COR-L47 (cell line): ENCODE measurements at regions not wholly inside any gene's neighbourhood (a gene's known extent, or its start where the extent isn't known, plus 50 kb on each side); places are given as distances from the start of the nearest gene placed in this dataset.
A peak's percentile ranks its signal among the peaks of the same experiment; 100 is the strongest.
"Not testable (repeated sequence)": the region's sequence is repeated elsewhere in the genome, so short reads cannot be mapped to it uniquely, and the experiment has no call there.

Experiments
- DNase-seq: peaks from one replicate; lab custom pipeline; 2025; lab: John Stamatoyannopoulos, UW

DNA sequence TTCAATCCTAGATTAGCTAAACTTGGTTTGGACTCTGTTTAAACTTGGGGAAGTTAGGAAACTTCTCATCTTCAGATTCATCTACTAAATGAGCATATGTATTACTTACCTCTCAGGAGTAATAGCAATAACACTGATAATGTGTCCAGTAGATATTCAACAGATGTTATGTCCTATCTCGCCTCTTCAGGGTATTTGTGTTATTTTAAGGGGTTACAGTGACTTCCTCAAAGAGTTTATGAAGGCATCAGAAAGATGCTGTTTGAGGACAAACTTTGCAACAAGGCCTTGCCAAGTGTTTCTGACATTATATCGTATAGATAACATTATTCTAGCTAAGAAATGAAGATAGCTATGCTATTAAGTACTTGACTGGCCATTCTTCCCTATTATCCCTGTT lies 522.3 kb downstream of the IGSF11 start:
- DNase-seq, result no peak

DNA sequence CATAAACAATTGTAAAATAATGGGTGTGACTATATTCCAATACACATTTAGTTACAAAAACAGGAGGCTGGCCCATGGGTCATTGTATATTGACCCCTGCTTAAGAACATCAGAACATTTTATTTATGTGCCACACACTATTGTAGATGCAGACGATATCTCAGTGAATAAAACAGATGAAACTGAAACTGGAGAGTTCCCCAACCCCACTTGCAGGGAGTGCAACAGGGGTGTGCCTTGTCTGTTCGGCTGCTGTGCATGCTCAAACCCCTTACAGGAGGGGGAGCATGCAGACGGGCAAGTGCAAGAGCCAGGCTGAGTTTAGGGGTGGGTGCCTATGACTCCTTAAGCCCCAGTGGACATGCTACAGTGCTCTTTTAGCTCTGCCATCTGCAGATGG lies 509.6 kb downstream of the IGSF11 start:
- DNase-seq, result no peak

DNA sequence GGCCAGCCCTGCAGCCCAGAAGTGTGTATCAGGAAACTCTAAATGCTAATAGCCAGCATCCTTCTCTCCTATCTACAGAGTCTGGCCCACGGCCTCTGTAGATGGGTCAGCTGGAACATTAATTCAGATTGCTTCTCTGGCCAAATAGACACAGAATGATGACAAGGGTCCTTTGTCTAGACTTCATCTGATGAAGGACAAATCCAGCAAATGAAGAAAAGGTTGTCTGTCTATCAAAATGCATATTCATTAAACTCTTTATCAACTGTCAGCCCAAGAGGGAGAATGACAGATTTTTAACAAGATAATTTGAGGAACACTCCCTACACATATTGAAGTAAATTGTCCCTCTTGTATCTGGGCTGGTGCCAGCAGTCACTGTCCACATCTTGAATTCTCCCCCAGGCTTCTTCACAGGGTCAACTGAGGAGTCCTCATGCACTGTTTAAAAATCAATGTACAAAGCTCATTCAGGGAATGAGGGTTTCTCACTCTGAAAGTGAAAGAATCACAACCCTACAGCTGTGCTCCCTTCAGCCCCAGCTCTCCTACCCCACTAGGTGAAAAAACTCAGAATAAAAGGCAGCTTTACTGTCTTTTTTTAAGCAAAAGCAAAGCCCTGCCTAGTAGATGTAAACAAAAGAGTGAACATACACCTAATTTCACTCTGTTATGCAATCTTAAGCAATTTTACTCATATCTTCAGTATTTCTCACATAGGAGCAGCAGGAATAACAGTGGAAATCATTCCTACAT lies 507.7 kb downstream of the IGSF11 start:
- DNase-seq, result no peak

DNA sequence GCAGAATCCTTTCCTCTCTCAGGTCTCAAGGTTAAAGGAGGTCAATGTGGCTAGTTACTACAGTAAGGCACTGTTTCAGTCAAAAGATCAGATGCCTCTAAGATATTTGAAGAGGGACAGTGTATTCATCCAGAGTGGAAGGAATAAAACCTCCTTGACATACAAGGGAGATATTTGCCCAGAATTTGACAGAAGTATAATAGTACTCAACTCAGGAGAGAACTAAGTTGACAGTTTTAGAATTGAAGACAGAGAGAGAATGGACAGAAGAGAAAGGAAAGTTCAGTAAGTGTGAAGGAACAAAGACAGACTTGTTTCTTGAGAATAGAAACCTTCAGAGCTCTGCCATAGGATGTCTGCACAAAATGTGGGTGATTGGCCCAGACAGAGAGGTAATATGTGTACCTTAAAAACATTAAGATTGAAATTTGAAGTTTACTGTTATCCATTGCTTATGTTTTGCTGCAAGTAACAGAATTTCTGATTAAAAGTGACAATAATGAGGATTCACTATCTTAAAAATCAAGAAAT lies 507.1 kb downstream of the IGSF11 start:
- no peak for DNase-seq

DNA sequence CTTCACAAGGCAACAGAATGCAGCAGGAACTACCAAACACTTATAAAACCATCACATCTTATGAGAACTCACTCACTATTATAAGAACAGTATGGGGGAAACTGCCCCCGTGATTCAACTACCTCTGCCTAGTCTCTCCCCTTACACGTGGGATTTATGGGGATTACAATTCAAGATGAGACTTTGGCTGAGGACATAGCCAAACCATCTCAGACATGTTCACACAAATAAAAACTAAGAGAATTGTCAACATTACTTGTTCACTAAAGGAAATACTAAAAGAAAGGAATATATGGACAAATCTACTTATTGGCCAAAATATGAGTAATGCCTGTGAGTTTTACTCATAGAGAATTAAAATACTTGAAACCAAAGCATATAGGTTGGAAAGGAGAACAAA lies 505.1 kb downstream of the IGSF11 start:
- DNase-seq, result no peak

DNA sequence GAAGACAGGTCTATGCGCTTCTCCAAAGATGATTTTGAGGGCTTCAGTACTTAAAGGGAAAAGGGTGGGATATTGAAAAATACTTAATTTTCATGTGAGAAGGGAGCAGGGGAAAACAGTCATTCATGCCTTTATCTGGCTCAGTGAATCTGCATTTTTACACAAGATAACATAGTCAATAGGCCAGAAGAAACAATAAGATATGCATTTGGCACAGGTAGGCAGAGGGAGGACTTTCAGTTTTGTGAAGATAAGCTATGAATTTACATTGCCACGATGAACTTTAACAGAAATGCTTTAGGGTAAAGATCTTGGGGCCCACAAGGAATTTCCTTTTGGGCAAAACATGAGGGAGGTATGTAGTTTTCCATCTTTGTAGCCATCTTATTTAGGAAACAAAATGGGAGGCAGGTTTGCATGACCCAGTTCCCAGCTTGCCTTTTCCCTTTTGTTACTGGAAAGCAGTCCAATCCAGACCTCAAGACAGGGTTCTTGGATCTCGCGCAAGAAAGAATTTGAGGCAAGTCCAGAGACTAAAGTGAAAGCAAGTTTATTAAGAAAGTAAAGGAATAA lies 504.2 kb downstream of the IGSF11 start:
- DNase-seq, result no peak

DNA sequence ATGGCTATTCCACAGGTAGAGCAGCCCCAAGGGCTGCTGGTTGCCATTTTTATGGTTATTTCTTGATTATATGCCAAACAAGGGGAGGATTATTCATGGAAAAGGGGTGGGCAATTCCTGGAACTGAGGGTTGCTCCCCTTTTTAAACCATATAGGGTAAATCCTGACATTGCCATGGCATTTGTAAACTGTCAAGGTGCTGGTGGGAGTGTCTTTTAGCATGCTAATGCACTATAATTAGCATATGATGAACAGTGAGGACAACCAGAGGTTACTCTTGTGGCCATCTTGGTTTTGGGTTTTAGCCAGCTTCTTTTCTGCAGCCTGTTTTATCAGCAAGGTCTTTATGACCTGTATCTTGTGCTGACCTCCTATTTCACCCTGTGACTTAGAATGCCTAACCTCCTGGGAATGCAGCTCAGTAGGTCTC lies 503.7 kb downstream of the IGSF11 start:
- DNase-seq, result not testable (repeated sequence)

DNA sequence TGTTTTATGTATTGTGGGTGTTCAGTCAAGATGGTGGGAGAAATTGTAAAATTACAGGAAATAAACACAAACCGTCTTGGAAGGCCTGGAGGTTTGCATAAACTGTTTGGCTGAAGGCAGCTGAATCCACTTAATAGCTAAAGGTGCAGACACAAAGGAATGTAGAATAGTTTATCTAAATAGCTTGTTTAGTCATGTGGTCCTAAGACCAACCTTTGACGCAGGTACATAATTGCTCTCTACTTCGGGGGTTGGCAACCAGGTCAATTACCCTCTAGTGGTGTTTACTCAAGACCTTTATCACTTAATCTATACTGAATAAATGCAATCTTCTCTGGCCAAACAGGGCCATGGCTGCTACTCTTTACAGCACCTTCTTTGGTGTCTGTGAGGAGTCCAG lies 502.8 kb downstream of the IGSF11 start:
- peak; percentile 3 for DNase-seq

DNA sequence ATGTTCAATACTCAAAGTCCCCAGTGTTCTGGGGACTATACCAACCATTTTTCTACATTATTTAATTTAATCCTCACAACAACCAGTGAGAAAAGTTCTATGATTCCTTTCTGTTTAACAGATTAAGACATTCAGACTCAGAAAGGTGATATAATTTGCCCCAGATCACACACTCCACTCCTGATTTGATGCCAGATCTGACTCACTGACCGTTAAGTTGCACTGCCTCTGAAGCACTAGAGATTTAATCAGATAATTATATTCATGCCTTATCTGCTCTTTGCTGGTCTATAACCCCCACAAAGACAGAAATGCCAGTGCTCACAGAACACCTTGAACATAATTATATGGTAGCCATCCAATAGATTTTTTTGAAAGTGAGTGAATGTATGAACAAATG lies 501.0 kb downstream of the IGSF11 start:
- DNase-seq, result no peak

DNA sequence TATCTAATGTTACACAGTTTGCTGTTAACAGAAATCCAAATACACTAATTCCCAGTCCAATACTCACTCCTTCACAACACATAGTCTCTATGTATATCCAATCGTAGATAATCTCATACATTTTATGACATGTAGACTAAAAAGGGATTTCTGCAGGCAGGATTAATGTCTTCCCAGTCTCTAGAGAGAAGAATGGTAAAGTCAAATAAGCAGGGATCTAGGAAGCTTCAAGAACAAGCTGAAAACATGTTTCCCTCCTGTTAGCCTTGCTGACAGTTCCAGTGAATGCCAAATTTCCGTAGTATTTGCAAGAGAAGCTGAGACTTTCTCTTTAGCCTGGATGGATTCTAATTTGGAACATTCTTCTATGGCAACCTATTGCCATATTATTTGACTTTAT lies 500.1 kb downstream of the IGSF11 start:
- no peak for DNase-seq

DNA sequence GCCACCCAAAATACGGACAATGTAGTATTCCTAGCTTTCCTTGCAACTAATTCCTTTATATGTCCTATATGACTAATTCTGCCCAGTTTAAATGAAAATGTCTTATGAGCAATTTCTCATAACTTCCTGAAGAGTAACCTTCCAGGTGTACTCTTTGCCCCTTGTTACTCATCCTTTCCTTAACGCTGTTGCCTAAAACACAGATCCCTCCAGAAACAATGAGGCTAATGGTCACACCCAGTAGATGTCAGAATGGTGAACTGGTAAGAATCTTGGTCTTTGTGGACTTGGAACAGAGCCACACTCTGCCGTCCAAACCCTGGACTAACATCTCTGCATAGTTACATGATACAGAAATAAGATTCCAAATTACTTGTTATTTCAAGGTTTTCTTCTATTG lies 497.9 kb downstream of the IGSF11 start:
- DNase-seq, result no peak

DNA sequence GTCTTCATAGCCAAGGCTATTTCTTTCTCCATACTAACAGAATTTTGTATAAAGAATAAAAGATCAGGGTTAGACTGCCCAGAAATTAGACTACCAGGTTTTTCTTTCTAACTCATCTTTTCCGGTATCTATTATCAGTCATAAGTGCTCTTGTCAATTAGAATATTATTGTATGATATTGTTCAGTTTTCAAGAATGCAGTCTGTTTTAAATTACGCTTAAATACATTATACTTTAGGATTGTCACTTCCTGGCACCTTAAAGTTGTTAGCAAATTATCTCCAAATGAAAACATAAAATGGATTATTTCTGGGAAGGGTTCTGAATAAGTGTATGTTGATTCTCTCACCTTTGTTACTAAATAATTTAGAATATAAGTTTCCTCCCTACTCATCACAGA lies 497.2 kb downstream of the IGSF11 start:
- no peak for DNase-seq

DNA sequence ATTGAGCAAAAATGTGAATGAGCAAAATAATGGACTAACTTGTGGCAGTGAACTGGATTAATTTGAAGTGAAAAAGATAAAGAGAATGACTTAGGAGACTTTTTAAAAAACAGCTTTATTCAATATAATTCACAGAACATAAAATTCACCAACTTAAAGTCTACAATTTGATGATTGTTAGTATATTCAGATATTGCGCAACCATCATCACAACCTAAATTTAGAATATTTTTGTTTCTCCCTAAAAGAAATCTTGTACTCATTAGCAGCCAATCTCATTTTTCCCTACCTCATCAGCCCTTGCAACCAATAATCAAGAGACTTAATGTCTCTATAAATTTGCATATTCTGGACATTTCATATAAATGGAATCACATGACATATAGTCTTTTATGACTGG lies 496.5 kb downstream of the IGSF11 start:
- no peak for DNase-seq

DNA sequence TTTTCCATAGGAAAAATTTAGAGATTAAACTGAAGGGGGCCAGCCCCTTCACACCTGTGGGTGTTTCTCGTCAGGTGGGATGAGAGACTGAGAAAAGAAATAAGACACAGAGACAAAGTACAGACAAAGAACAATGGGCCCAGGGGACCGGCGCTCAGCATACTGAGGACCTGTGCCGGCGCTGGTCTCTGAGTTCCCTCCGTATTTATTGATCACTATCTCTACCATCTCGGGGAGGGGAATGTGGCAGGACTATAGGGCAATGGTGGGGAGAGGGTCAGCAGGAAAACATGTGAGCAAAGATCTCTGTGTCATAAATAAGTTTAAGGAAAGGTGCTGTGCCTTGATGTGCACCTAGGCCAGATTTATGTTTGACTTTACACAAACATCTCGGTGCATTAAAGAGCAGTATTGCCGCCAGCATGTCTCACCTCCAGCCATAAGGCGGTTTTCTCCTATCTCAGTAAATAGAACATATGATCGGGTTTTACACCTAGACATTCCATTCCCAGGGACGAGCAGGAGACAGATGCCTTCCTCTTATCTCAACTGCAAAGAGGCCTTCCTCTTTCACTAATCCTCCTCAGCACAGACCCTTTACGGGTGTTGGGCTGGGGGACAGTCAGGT lies 494.7 kb downstream of the IGSF11 start:
- not testable (repeated sequence) for DNase-seq

DNA sequence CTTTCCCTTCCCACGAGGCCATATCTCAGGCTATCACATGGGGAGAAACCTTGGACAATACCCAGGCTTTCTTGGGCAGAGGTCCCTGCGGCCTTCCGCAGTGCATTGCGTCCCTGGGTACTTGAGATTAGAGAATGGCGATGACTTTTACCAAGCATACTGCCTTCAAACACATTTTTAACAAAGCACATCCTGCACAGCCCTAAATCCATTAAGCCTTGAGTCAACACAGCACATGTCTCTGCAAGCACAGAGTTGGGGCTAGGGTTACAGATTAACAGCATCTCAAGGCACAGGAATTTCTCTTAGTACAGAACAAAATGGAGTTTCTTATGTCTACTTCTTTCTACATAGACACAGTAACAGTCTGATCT lies 494.2 kb downstream of the IGSF11 start:
- not testable (repeated sequence) for DNase-seq

DNA sequence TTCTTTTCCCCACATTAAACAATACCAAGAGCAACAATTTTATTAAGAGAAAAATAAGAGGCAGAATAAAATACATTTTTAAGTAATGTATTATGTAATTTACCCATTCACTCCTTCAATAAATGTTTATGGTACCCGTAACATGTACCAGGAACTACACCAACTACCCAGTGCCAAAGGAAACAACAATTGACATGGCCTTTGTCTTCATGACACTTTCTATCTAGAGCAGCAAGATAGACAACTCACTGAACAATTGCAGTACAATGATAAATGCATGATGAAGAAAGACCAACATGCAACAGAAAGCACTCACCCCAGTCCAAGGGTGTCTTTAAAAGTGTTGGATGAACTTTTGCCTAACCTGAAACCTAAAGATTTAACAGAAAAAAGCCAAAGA lies 493.8 kb downstream of the IGSF11 start:
- no peak for DNase-seq

DNA sequence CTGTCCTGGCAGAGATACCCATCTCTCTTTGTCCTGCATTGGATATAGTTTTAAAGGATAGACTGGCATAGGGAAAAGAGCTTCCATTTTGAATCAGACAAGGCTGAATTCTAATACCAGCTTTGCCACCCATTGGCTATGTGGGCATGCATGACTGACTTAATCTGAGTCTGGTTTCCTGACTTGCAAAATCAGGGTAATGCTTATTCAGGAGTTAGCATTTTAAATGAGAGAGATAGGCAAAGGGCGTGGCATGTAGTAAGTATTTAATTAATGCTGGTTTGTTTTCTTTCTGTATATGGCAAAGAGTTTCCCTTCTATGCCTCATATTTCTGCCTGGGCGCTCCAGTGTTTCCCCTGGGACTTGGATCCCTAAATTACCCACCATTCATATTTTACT lies 492.9 kb downstream of the IGSF11 start:
- no peak for DNase-seq

DNA sequence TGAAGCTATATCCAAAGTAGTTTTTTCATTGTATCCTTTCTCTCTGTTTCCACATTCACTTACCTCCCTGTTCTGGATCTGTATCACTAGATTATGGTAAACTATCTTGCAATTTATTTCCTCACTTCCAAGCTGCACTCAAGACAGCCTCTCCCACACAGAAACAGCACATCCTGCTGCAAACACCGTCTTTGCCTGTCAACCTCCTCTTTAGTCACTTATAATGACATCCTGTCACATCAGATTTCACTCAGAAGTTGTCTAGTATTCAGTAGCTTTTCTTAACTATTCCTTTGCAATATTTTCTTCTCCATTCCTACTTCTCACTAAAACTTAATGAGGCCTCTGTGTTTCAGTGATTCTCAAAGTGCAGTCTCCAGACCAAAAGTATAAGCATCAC lies 490.8 kb downstream of the IGSF11 start:
- no peak for DNase-seq

DNA sequence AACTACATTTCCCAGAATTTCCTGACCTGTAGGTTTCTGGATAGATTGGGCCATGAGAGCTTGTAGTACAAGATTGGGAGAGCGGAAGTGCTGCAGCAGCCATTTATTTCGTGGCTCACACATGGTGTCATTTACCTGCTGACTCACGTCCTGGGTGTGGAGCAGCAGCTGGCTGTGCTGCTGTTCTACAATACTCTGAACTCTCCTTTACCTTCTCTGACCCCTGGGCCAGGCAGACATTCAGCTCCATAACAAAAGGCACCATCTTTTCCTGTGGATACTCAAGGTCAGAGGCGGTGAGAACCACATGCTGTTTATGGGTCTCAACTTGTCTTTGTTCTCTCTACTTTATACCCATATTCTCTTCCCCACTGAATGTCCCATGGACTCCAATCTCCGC lies 490.2 kb downstream of the IGSF11 start:
- DNase-seq, result no peak

DNA sequence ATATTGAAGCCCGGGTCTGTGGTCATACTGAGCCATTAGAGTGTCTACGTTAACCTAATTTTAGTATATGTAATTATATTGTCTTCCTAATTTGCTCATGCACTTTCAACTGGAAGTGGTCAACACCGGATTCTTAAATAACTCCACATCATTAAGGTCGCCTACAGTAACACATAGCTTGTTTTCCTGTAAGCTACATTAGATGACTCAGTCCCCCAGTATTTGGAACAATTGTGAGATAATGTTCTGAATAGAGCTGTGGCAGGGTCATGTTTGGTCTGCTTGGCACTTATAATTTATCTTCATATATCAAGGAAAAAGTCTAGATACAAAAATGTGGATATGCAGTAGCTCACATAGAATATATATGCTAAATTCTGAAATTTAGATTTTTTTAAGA lies 486.2 kb downstream of the IGSF11 start:
- no peak for DNase-seq

DNA sequence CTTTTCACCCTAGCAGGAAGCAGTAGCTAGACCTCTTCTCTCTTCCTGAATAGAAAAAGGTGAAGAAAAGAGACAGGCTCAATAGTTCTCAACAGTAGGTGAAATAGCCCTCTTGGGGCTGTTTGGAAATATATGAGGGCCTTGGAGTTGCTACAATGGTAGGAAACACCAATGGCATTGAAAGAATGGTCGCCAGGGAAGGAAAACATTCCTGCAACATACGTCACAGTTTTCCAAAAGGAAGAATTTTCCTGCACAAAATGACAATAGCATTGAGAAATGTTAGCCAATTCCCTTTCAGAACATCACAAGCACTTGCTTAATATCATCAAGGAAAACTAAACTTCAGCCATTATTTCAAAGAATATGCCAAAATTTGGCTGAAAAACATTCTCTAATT lies 484.5 kb downstream of the IGSF11 start:
- DNase-seq, result no peak

DNA sequence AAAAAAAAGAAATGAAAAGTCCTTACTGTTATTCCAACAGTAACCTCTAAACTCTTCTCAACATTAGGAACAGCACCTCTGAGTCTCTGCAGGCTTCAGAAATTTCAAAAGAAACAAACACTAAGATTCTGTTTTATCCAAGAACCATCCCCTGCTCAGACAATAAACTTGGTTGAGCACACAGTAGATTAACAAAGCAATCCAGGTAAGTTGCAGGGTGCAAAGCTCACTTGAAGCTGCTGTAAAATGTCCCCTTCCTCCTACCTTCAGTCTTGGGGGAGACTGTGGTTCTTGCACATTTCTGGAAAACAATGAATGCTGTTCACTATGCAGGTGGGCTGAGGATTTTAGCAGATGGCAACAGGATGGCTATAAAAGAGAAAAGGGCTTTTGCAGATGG lies 484.1 kb downstream of the IGSF11 start:
- DNase-seq, result no peak

DNA sequence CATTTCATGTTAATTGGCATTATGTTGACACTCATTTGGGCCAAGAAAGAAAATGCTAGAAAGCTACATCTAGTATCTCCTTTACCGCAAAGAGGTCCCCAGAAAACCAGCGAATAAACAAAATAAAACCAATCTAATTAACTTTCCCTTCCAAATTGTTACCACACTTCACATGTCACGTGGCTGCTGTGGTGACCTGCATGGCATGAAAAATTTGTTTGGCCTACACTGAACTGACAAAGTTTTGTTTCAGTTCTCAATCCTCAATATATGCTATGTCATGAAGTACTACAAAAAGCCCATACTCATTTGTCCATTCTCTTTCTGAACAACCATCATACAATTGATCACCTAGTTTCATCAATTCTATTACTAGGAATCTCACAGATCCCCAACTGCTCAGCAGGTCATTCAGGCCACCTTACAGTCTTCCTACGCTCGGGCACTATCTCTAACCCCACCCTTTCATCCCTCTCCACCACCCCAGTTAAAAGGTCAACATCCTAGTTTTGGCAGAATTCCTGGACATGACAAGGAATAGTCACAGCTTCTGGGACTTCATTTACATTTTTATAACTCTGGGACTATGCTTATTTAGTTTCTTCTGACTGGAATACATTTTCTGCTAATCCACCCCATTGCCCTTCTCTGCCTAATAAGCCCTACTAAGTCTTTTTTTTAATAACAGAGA lies 480.4 kb downstream of the IGSF11 start:
- no peak for DNase-seq
